ENCODE measurements at regions not wholly inside any gene's neighbourhood (a gene's known extent, or its start where the extent isn't known, plus 50 kb on each side); places are given as distances from the start of the nearest gene placed in this dataset.

DNA sequence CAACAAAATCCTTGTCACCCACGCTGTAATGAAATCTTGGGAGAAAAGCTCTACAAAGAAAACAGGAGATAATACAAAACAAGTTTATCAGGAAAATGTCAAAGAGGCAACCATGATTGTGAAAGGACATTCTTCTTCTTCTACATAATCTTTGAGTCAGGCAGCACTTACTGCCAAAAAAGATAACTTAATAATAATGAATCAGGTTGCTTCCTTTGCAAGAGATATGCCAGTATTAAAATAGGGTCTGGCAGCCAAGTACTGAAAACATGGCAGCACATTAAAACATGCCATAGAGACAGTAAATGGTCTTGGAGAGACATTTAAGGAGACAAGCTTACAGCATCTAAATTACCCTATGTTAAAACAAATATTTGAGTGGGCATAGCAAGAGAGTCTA, 1573.4 kb downstream of the EFNA5 start:
- TF ChIP-seq, protein P1, sequence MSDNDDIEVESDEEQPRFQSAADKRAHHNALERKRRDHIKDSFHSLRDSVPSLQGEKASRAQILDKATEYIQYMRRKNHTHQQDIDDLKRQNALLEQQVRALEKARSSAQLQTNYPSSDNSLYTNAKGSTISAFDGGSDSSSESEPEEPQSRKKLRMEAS (IDR thresholded peaks at IDR 0.05) = no peak
- TF ChIP-seq, protein P2, sequence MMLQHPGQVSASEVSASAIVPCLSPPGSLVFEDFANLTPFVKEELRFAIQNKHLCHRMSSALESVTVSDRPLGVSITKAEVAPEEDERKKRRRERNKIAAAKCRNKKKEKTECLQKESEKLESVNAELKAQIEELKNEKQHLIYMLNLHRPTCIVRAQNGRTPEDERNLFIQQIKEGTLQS (IDR thresholded peaks at IDR 0.05) = no peak
- TF ChIP-seq FOXA1 (IDR thresholded peaks at IDR 0.05) (no peak), RAD21 (IDR thresholded peaks at IDR 0.05) (no peak), TAF1 (conservative IDR thresholded peaks at IDR 0.05) (no peak)
- TF ChIP-seq, protein P3, sequence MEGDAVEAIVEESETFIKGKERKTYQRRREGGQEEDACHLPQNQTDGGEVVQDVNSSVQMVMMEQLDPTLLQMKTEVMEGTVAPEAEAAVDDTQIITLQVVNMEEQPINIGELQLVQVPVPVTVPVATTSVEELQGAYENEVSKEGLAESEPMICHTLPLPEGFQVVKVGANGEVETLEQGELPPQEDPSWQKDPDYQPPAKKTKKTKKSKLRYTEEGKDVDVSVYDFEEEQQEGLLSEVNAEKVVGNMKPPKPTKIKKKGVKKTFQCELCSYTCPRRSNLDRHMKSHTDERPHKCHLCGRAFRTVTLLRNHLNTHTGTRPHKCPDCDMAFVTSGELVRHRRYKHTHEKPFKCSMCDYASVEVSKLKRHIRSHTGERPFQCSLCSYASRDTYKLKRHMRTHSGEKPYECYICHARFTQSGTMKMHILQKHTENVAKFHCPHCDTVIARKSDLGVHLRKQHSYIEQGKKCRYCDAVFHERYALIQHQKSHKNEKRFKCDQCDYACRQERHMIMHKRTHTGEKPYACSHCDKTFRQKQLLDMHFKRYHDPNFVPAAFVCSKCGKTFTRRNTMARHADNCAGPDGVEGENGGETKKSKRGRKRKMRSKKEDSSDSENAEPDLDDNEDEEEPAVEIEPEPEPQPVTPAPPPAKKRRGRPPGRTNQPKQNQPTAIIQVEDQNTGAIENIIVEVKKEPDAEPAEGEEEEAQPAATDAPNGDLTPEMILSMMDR (IDR thresholded peaks at IDR 0.05; ENCODE audit: low read depth, low read length, missing input control) = no peak

Measured in liver (tissue), 3 donors.